GM18508 (cell line): ENCODE measurements at regions not wholly inside any gene's neighbourhood (a gene's known extent, or its start where the extent isn't known, plus 50 kb on each side); places are given as distances from the start of the nearest gene placed in this dataset.

Experiments used
- ATAC-seq: cut with Tn5 transposase; IDR thresholded peaks from one replicate; pipeline ENCODE4 v1.9.1; 2021; ENCODE audit warnings: moderate number of reproducible peaks; ENCODE audit not compliant: insufficient read depth, unreplicated experiment

- no peak for ATAC-seq
These were observed 226.5 kb downstream of the RPS24 start for GRCh38 chr10:78260141-78260540.

DNA sequence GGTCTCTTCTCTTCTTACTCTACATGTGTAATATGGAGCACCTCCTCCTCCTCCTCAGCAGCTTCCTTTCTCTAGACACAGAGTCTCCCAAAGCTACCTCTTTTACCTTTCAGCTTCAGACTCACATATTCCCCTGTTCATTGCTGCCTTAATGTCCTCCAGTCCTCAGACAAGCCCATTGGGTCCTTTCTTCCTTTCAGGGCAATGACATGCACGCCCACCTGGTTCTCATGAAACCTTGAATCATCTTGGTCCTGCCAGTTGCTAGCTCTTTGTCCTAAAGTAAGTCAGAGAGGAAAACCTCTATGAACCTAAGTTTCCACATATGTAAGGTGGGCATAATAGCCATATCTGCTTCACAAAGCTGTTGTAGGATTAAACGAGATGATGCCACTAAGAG lies 227.0 kb downstream of the RPS24 start:
- ATAC-seq = no peak

- no peak for ATAC-seq
These were observed 227.6 kb downstream of the RPS24 start for GRCh38 chr10:78261291-78261690.

GRCh38 chr10:78262860-78263259 lies 229.2 kb downstream of the RPS24 start:
- ATAC-seq = no peak

GRCh38 chr10:78263521-78263988 lies 229.9 kb downstream of the RPS24 start:
- ATAC-seq = no peak

DNA sequence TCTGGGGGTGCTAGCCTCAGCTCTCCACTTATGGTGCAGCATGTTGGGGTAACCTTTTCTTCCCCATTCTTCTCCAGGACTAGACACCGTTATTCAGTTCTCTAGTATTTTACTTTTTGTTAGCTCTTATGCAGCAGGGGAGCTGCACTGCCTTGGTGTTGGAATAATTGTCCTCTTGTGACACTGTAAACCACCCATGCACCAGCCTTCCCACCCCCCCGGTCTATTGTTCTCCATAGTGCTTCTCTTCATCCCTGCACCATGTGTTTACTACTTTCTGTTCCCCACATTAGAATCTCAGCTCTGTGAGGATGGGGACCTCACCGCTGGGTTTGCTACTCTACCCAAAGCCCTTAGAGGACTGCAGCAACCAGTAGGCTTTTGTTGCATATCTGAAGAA lies 230.7 kb downstream of the RPS24 start:
- ATAC-seq = no peak

- ATAC-seq = no peak
These were observed 233.2 kb downstream of the RPS24 start for GRCh38 chr10:78266741-78267469.

- no peak for ATAC-seq
These were observed 233.9 kb downstream of the RPS24 start for GRCh38 chr10:78267598-78267997.

- ATAC-seq = no peak
These were observed 235.4 kb downstream of the RPS24 start for GRCh38 chr10:78269060-78269459.

DNA sequence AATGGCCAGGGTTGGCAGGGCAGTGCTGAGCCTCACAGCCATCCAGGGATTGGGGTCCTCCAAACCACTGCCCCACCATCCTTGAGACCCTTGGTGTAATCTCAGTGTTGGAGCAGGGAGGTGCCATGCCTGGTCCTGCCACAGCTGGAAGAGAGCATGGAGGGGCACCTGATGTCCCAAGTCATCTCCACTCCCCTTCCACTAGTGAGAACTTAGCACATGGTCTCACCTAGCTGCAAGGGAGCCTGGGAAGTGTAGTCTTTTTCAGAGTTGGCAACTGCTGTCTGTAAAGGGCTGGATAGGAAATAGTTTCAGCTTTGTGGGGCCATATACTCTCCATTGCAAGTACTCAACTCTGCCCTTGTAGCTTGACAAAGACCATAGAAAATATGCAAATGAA lies 238.7 kb downstream of the RPS24 start:
- ATAC-seq = no peak

DNA sequence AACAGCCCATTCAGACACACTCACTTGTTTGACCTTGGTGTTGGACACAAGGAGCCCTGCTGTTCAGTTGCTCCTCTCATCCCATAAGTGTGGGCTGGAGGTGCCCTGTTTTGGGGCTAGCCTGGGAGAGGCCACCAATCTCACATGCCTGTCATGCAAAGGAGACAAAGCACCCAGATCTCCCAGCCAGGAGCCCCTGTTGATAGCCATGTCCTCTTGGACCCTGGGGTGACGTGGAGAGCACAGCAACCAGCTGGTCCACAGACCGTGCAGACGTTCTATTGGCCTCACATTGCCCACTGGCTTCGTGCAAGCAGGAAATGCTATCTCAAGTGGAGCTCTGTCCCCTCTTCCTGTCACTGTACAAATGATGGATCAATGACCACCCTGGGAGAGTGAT lies 240.8 kb downstream of the RPS24 start:
- no peak for ATAC-seq

- no peak for ATAC-seq
These were observed 242.5 kb downstream of the RPS24 start for GRCh38 chr10:78276139-78276538.

- ATAC-seq = no peak
These were observed 243.8 kb downstream of the RPS24 start for GRCh38 chr10:78277314-78278057.

DNA sequence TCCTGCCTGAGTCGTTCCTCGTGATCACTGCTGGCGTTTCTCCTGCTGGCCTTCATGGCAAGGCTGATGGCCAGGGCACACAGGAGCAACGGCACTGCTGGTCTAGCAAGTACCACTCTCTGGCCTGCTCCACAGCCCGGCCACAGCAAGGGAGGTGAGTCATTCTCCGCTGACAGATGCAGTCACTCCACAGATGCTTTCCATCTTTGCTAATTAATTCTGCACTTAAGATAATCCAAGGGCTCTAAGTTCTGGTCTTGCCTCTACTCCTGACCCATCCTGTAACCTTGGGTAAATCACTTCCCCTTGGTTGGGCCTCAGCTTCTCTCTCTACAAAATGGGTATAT lies 244.4 kb downstream of the RPS24 start:
- ATAC-seq = no peak

DNA sequence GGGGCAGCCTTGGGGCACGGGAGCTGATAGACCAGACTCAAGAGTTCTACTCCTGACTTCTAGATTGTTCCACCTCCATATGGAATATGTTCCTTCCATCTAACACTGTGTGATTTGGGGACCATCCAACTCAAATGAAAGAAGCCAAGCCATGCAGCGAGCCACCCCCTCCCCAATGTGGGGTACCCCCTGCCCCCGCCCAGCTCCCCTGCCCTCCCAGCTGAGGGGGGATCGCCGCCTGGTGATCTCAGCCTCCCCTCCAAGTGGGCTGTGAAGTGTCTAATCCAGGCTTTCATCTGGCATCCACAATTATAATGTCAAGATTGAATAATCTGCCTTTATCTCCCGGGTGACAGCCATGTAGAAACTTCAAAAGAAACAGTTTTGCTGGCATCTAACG lies 246.1 kb downstream of the RPS24 start:
- ATAC-seq = no peak

DNA sequence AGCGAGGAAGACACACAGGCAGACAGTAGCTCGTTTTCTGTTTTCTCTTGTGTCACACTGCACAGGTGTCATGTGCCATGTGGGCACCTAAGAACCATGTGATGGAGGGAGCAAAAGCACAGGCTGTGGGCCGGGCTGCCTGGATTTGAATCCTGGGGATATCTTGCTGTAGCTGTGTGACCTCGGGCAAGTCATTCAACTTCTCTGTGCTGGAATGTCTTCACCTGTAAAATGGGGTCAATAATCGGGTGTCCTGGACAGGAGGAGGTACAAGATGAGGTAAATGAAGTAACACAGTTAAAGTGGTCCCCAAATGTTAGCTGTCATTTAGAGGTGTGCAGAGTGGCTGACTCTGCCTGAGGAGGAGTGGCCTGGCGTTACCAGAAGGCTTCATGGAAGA lies 246.9 kb downstream of the RPS24 start:
- ATAC-seq = no peak

- ATAC-seq = no peak
These were observed 248.0 kb downstream of the RPS24 start for GRCh38 chr10:78281627-78282026.

- no peak for ATAC-seq
These were observed 249.5 kb downstream of the RPS24 start for GRCh38 chr10:78283069-78283682.

DNA sequence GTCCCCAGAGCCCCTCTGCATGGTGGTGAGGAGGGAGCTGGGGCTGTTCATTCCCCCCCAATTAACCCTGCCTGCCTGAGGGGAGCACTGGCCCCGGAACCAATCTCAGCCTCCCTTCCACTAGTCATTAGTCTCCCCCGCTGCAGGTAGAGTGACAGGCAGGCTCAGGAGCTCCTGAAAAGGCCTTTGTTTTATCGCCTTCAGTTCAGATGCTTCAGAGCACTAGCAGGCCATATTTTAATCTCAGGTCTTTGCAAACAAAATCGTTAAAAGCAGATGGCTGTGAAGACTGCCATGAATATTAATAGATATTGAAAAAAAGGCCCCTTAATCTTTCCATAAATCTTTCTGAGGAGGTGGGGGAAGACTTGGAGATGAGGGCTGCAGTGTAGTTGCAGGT lies 250.7 kb downstream of the RPS24 start:
- ATAC-seq = no peak

DNA sequence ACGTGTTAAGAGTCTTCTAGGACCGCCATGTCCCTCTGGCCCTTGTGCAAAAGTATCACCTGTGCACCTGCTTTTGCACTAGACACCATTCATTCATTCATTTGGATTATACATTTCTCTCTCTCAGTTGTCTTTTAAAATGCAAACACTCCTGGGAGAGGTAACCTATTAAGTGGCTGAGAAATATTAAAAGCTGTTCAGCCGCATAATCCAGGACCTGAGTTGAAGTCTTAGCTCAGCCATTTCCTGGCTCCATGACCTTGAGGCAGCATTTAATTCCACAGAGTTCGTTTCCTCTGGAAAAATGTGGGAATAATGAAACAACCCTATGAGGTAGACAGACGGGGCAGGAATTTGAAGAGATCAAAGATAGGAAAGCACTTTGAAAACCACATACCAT lies 251.6 kb downstream of the RPS24 start:
- no peak for ATAC-seq

DNA sequence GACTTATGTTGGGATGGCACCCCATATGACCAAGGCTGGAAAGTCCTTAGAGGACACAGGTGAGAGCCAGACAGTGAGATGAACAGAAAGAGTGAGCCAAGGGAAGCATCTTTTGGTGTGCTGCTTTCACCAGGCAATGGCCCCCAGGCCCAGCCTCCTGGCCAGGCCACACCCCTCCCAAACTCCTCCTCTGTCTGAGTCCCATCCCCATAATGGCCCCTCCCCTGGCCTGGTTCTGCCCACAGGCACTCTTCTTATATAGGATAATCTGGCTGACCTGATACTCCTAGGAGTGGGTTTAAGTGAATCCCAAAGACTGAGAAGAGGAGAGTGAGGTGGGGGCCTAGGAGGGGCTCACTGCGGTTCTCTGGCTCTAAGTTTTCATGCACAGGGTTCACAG lies 252.5 kb downstream of the RPS24 start:
- ATAC-seq = no peak

- no peak for ATAC-seq
These were observed 253.0 kb downstream of the RPS24 start for GRCh38 chr10:78286668-78287067.
